ENCODE measurements at regions not wholly inside any gene's neighbourhood (a gene's known extent, or its start where the extent isn't known, plus 50 kb on each side); places are given as distances from the start of the nearest gene placed in this dataset.

DNA sequence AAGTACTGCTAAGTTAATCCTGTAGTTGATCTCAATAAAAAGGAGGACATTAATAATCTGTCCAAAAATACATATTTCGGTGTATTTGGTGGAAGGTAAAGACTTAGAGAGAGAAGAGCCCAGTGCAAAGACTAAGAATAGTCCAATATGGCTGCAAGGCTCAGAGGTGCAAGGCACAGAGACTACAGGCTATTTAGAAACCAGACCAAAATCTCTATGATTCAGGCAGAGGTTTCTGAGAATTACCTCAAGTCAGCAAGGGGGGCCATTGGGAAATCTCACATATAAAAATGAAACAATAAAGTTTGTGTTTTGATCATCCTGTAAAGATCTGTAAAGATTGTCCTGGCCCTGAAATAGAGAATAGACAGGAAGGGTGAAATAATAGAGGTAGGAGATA is 1173.0 kb downstream of the VRK1 start:
- TF ChIP-seq POLR2A (IDR thresholded peaks at IDR 0.05): no peak
- TF ChIP-seq, protein P1, sequence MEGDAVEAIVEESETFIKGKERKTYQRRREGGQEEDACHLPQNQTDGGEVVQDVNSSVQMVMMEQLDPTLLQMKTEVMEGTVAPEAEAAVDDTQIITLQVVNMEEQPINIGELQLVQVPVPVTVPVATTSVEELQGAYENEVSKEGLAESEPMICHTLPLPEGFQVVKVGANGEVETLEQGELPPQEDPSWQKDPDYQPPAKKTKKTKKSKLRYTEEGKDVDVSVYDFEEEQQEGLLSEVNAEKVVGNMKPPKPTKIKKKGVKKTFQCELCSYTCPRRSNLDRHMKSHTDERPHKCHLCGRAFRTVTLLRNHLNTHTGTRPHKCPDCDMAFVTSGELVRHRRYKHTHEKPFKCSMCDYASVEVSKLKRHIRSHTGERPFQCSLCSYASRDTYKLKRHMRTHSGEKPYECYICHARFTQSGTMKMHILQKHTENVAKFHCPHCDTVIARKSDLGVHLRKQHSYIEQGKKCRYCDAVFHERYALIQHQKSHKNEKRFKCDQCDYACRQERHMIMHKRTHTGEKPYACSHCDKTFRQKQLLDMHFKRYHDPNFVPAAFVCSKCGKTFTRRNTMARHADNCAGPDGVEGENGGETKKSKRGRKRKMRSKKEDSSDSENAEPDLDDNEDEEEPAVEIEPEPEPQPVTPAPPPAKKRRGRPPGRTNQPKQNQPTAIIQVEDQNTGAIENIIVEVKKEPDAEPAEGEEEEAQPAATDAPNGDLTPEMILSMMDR (IDR thresholded peaks at IDR 0.05): no peak
